HCT116 (cell line): ENCODE measurements at regions not wholly inside any gene's neighbourhood (a gene's known extent, or its start where the extent isn't known, plus 50 kb on each side); places are given as distances from the start of the nearest gene placed in this dataset.

Experiments used
- ATAC-seq: fragments of 200-7000 bp; cut with Tn5 transposase; 2 replicates; pipeline ENCODE4 v1.9.1; 2020; ENCODE audit warnings: mild to moderate bottlenecking, moderate library complexity
- BruUV-seq: library from RNA; stranded (reverse); fragments of 400-500 nt; replicated peaks from 2 replicates; lab custom pipeline; 2021; lab: Mats Ljungman, UMichigan
- CTCF ChIA-PET: fragments of 300-600 bp; sonication (Branson Sonifier 250); formaldehyde crosslinking; loops from one replicate; lab custom pipeline; 2021; ENCODE audit warnings: antibody characterized with exemption; lab: Charles Lee
- POLR2A ChIA-PET: fragments of 300-600, 350-600 bp; sonication (Branson Sonifier 250); formaldehyde crosslinking; loops from one replicate; lab custom pipeline; 2021; ENCODE audit warnings: antibody characterized with exemption; lab: Charles Lee
- RAD21 ChIA-PET, 2 experiments: fragments of 300-600 bp; sonication (Branson Sonifier 250); formaldehyde crosslinking; loops; one replicate each; lab custom pipeline; 2023; ENCODE audit warnings: low total read pairs in 2 of 2; ENCODE audit not compliant: uncharacterized antibody in 2 of 2, unreplicated experiment in 2 of 2, low non-redundant PET in 1 of 2; lab: Charles Lee
- DNase-seq: peaks from one replicate; pipeline ENCODE4 v3.0.0-alpha.2; 2010; ENCODE audit warnings: low read depth, low spot score
- H2AFZ ChIP-seq: fragments of 200-600 bp; shearing (Covaris generic), sonication (generic); 2 replicates; pipeline ENCODE4 v1.6.1; 2017; ENCODE audit warnings: low read depth, mixed run types, mixed read lengths, antibody characterized with exemption, low read length; ENCODE audit not compliant: poor library complexity, severe bottlenecking
- H3K27ac ChIP-seq: 2 replicates; pipeline ENCODE4 v1.5.1; 2012; ENCODE audit warnings: low read depth, low read length
- H3K27me3 ChIP-seq: fragments of 200-600 bp; sonication (generic); 2 replicates; pipeline ENCODE4 v1.6.1; 2016; ENCODE audit warnings: mixed run types, low read length, mixed read lengths; ENCODE audit not compliant: insufficient read depth
- H3K36me3 ChIP-seq, 2 experiments: fragments of 200-500 bp in 1 of 2; fragments of 200-600 bp in 1 of 2; sonication (Bioruptor generic) in 1 of 2; sonication (generic) in 1 of 2; 2 replicates each; pipeline versions ENCODE4 v1.5.1 to v1.6.1; 2014 to 2016; ENCODE audit warnings: low read length in 2 of 2, inconsistent platforms in 1 of 2, mixed read lengths in 1 of 2, mixed run types in 1 of 2; ENCODE audit not compliant: insufficient read depth in 2 of 2, control insufficient read depth in 1 of 2
- H3K4me1 ChIP-seq, 2 experiments: fragments of 200-600 bp in 1 of 2; sonication (generic) in 1 of 2; 2 replicates each; pipeline versions ENCODE4 v1.5.1 to v1.6.1; 2012 to 2017; ENCODE audit warnings: low read length in 2 of 2, inconsistent platforms in 1 of 2, mild to moderate bottlenecking in 1 of 2, mixed read lengths in 1 of 2, mixed run types in 1 of 2, moderate library complexity in 1 of 2; ENCODE audit not compliant: insufficient read depth in 2 of 2, control insufficient read depth in 1 of 2
- H3K4me2 ChIP-seq: fragments of 200-600 bp; sonication (generic); 2 replicates; pipeline ENCODE4 v1.6.1; 2017; ENCODE audit warnings: mixed run types, low read length, mixed read lengths
- H3K4me3 ChIP-seq, 2 experiments: fragments of 200-600 bp in 1 of 2; sonication (generic) in 1 of 2; replicated peaks in 1 of 2; 2 replicates each; pipeline ENCODE4 v1.5.1; 2011 to 2016; ENCODE audit warnings: low read length in 2 of 2, control low read depth in 1 of 2, low read depth in 1 of 2, mild to moderate bottlenecking in 1 of 2, mixed read lengths in 1 of 2, mixed run types in 1 of 2
- H3K79me2 ChIP-seq: fragments of 200-600 bp; sonication (generic); 2 replicates; pipeline ENCODE4 v1.6.1; 2017; ENCODE audit warnings: mild to moderate bottlenecking, mixed run types, low read length, moderate library complexity, mixed read lengths; ENCODE audit not compliant: insufficient read depth
- H3K9ac ChIP-seq: fragments of 200-600 bp; sonication (generic); 2 replicates; pipeline ENCODE4 v1.6.1; 2016; ENCODE audit warnings: low read length, mixed read lengths
- H3K9me2 ChIP-seq: fragments of 200-600 bp; sonication (generic), shearing (Covaris generic); 2 replicates; pipeline ENCODE4 v1.6.1; 2017; ENCODE audit warnings: mixed run types, mild to moderate bottlenecking, moderate library complexity; ENCODE audit not compliant: insufficient read depth
- H3K9me3 ChIP-seq, 2 experiments: fragments of 200-500 bp in 1 of 2; fragments of 200-600 bp in 1 of 2; sonication (Bioruptor generic) in 1 of 2; sonication (generic) in 1 of 2; 2 replicates each; pipeline ENCODE4 v1.6.1; 2014 to 2017; ENCODE audit warnings: low read length in 2 of 2, mixed read lengths in 2 of 2, inconsistent platforms in 1 of 2, low read depth in 1 of 2, mild to moderate bottlenecking in 1 of 2, mixed run types in 1 of 2, moderate library complexity in 1 of 2; ENCODE audit not compliant: control insufficient read depth in 1 of 2, insufficient read depth in 1 of 2
- H4K20me1 ChIP-seq: fragments of 200-600 bp; sonication (generic), shearing (Covaris generic); 2 replicates; pipeline ENCODE4 v1.6.1; 2017; ENCODE audit warnings: mixed run types, mild to moderate bottlenecking, moderate library complexity; ENCODE audit not compliant: insufficient read depth
- CEBPB ChIP-seq: IDR thresholded peaks from 2 replicates; pipeline ENCODE4 v1.6.1; 2012; ENCODE audit warnings: low read depth
- EZH2phosphoT487 ChIP-seq: fragments of 200-600 bp; IDR thresholded peaks from 2 replicates; pipeline ENCODE4 v1.6.1; 2018; ENCODE audit warnings: antibody characterized with exemption, borderline replicate concordance
- FOSL1 ChIP-seq: IDR thresholded peaks from 2 replicates; pipeline ENCODE4 v1.6.1; 2012; ENCODE audit warnings: low read depth
- JUND ChIP-seq: IDR thresholded peaks from 2 replicates; pipeline ENCODE4 v1.6.1; 2012
- POLR2A ChIP-seq: IDR thresholded peaks from 2 replicates; pipeline ENCODE4 v1.7.0; 2011; ENCODE audit warnings: borderline replicate concordance; ENCODE audit not compliant: insufficient read depth, insufficient read length; ENCODE audit errors: extremely low read depth
- RAD21 ChIP-seq: IDR thresholded peaks from 2 replicates; pipeline ENCODE4 v1.6.1; 2012; ENCODE audit warnings: low read depth, mild to moderate bottlenecking
- SP1 ChIP-seq: IDR thresholded peaks from 2 replicates; pipeline ENCODE4 v1.6.1; 2012; ENCODE audit warnings: low read depth
- SRF ChIP-seq: IDR thresholded peaks from 2 replicates; pipeline ENCODE4 v1.6.1; 2012; ENCODE audit warnings: low read depth
- TCF7L2 ChIP-seq: IDR thresholded peaks from 2 replicates; pipeline ENCODE4 v1.7.0; 2011; ENCODE audit warnings: borderline replicate concordance, inconsistent platforms; ENCODE audit not compliant: insufficient read depth, insufficient read length; ENCODE audit errors: extremely low read depth
- YY1 ChIP-seq: IDR thresholded peaks from 2 replicates; pipeline ENCODE4 v1.6.1; 2011; ENCODE audit warnings: low read length, low read depth, moderate library complexity, mild to moderate bottlenecking; ENCODE audit not compliant: insufficient replicate concordance; ENCODE audit errors: extremely low read depth
- ZFX ChIP-seq: fragments of 450-650 bp; IDR thresholded peaks from 2 replicates; pipeline ENCODE4 v1.6.1; 2017
- ZNF274 ChIP-seq: fragments of 200-500 bp; sonication (Bioruptor generic); IDR thresholded peaks from 2 replicates; pipeline ENCODE4 v1.6.1; 2014; ENCODE audit warnings: mild to moderate bottlenecking, low read depth, low read length, inconsistent platforms
- intact Hi-C: fragments of 100-400 bp; cut with micrococcal nuclease; formaldehyde crosslinking; loops from 2 replicates; pipeline ENCODE4 v1.10.0; 2022
- TF ChIP-seq, protein P1 (sequence below): IDR thresholded peaks from 2 replicates; pipeline ENCODE4 v1.6.1; 2012
- TF ChIP-seq, protein P2 (sequence below): IDR thresholded peaks from 2 replicates; pipeline ENCODE4 v1.6.1; 2012
- TF ChIP-seq, protein P3 (sequence below): IDR thresholded peaks from 2 replicates; pipeline ENCODE4 v1.6.1; 2011; ENCODE audit warnings: mild to moderate bottlenecking, low read length, moderate library complexity; ENCODE audit not compliant: insufficient replicate concordance; ENCODE audit errors: extremely low read depth

DNA sequence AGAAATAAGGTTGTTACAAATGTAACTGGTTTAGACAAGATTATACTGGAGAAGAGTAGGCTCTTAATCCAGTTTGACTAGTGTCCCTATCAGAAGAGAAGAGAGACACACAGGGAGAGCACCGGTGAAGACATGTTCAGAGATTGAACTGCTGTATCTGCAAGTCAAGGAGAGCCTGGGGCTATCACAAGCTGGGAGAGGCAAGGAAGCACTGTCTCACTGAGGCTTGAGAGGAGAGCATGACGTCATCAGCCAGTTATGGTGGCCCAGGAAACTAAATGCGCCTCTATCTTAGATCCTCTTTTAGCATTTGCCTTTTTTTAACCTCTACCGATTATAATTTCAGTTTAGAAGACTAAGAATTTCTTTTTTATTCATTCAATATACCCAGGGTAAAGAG lies 583.4 kb downstream of the TRAM1L1 start:
- Histone ChIP-seq H3K4me3 (no peak overlapping the region), H3K27me3 (no peaks in the 10 kb centered on the region), H3K9ac (no peak overlapping the region), H2AFZ (peak overlapping the region; percentile 14), H3K36me3 (no peaks in the 10 kb centered on the region), H3K9me3 (no peaks in the 10 kb centered on the region), H3K4me1 (no peaks in the 10 kb centered on the region), H3K9me2 (no peaks in the 10 kb centered on the region), H3K4me2 (no peak overlapping the region), H3K27ac (no peak overlapping the region), H3K79me2 (no peaks in the 10 kb centered on the region), H4K20me1 (no peaks in the 10 kb centered on the region)
- BruUV-seq: no TSS peak
- DNase-seq (no peak), ATAC-seq (no peak)
- intact Hi-C loops: no loop called here
- ChIA-PET RAD21 (no interaction called here), CTCF (no interaction called here)
- TF ChIP-seq, protein P1, sequence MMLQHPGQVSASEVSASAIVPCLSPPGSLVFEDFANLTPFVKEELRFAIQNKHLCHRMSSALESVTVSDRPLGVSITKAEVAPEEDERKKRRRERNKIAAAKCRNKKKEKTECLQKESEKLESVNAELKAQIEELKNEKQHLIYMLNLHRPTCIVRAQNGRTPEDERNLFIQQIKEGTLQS: no peak
- no peak for TF ChIP-seq FOSL1
- no peak for TF ChIP-seq POLR2A
- TF ChIP-seq ZFX: no peak
- TF ChIP-seq EZH2phosphoT487: no peak
- no peak for TF ChIP-seq YY1
- no peak for TF ChIP-seq ZNF274
- no peak for TF ChIP-seq JUND
- no peak for TF ChIP-seq SP1
- TF ChIP-seq TCF7L2: no peak
- TF ChIP-seq, protein P2, sequence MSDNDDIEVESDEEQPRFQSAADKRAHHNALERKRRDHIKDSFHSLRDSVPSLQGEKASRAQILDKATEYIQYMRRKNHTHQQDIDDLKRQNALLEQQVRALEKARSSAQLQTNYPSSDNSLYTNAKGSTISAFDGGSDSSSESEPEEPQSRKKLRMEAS: no peak
- TF ChIP-seq RAD21: no peak
- TF ChIP-seq SRF: no peak
- TF ChIP-seq, protein P3, sequence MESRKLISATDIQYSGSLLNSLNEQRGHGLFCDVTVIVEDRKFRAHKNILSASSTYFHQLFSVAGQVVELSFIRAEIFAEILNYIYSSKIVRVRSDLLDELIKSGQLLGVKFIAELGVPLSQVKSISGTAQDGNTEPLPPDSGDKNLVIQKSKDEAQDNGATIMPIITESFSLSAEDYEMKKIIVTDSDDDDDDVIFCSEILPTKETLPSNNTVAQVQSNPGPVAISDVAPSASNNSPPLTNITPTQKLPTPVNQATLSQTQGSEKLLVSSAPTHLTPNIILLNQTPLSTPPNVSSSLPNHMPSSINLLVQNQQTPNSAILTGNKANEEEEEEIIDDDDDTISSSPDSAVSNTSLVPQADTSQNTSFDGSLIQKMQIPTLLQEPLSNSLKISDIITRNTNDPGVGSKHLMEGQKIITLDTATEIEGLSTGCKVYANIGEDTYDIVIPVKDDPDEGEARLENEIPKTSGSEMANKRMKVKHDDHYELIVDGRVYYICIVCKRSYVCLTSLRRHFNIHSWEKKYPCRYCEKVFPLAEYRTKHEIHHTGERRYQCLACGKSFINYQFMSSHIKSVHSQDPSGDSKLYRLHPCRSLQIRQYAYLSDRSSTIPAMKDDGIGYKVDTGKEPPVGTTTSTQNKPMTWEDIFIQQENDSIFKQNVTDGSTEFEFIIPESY: no peak
- no peak for TF ChIP-seq CEBPB
- TF ChIP-seq, all 23 proteins: peak for 0
- POLR2A ChIA-PET: no interaction called here
